ENCODE measurements at regions not wholly inside any gene's neighbourhood (a gene's known extent, or its start where the extent isn't known, plus 50 kb on each side); places are given as distances from the start of the nearest gene placed in this dataset.
"Not testable (repeated sequence)": the region's sequence is repeated elsewhere in the genome, so short reads cannot be mapped to it uniquely, and the experiment has no call there.

- DNase-seq = no peak
These were observed 535.0 kb downstream of the AJAP1 start for GRCh38 chr1:5189384-5189783.

- DNase-seq = no peak
These were observed 511.4 kb downstream of the AJAP1 start for GRCh38 chr1:5165762-5166161.

GRCh38 chr1:5164158-5164557 lies 509.7 kb downstream of the AJAP1 start:
- DNase-seq = no peak

GRCh38 chr1:5161372-5161771 lies 507.0 kb downstream of the AJAP1 start:
- DNase-seq = no peak

- no peak for DNase-seq
These were observed 502.8 kb downstream of the AJAP1 start for GRCh38 chr1:5157175-5157574.

GRCh38 chr1:5156416-5157120 lies 502.2 kb downstream of the AJAP1 start:
- DNase-seq = no peak

- no peak for DNase-seq
These were observed 497.1 kb downstream of the AJAP1 start for GRCh38 chr1:5151511-5151910.

GRCh38 chr1:5150191-5150590 lies 495.8 kb downstream of the AJAP1 start:
- DNase-seq = no peak

GRCh38 chr1:5147806-5148205 lies 493.4 kb downstream of the AJAP1 start:
- no peak for DNase-seq

GRCh38 chr1:5142389-5142788 lies 488.0 kb downstream of the AJAP1 start:
- no peak for DNase-seq

GRCh38 chr1:5141750-5142149 lies 487.3 kb downstream of the AJAP1 start:
- DNase-seq = no peak

- DNase-seq = no peak
These were observed 486.6 kb downstream of the AJAP1 start for GRCh38 chr1:5140962-5141361.

- no peak for DNase-seq
These were observed 485.7 kb downstream of the AJAP1 start for GRCh38 chr1:5140136-5140535.

GRCh38 chr1:5129746-5130355 lies 475.4 kb downstream of the AJAP1 start:
- no peak for DNase-seq

- DNase-seq = no peak
These were observed 470.8 kb downstream of the AJAP1 start for GRCh38 chr1:5125208-5125607.

GRCh38 chr1:5120559-5120958 lies 466.1 kb downstream of the AJAP1 start:
- no peak for DNase-seq

- no peak for DNase-seq
These were observed 465.2 kb downstream of the AJAP1 start for GRCh38 chr1:5119366-5120234.

GRCh38 chr1:5118771-5119170 lies 464.4 kb downstream of the AJAP1 start:
- not testable (repeated sequence) for DNase-seq

- not testable (repeated sequence) for DNase-seq
These were observed 463.9 kb downstream of the AJAP1 start for GRCh38 chr1:5118292-5118691.

GRCh38 chr1:5111581-5111980 lies 457.2 kb downstream of the AJAP1 start:
- no peak for DNase-seq

- DNase-seq = no peak
These were observed 456.1 kb downstream of the AJAP1 start for GRCh38 chr1:5110508-5110907.

- no peak for DNase-seq
These were observed 455.2 kb downstream of the AJAP1 start for GRCh38 chr1:5109633-5110032.

- no peak for DNase-seq
These were observed 454.3 kb downstream of the AJAP1 start for GRCh38 chr1:5108740-5109139.

- no peak for DNase-seq
These were observed 451.3 kb downstream of the AJAP1 start for GRCh38 chr1:5105744-5106143.

Measured in bone marrow (tissue), 2 donors.